ENCODE measurements at regions not wholly inside any gene's neighbourhood (a gene's known extent, or its start where the extent isn't known, plus 50 kb on each side); places are given as distances from the start of the nearest gene placed in this dataset.

- CTCF ChIA-PET = interaction anchor here (0.7 kb wide), 1 partner anchor 14 kb away, joined by 3 read pairs; no protein-coding TSS in a partner anchor
- H3K36me3 ChIP-seq (ENCODE audit: insufficient read depth, low read length) = no peaks in the 10 kb centered on the region
- no peaks in the 10 kb centered on the region for H3K36me3 Mint-ChIP-seq
- no peak overlapping the region for H3K27ac ChIP-seq (ENCODE audit: low read depth, low read length)
- no peak overlapping the region for H3K4me3 ChIP-seq (ENCODE audit: low read length)
- H3K4me1 Mint-ChIP-seq = no peaks in the 10 kb centered on the region
- POLR2A ChIA-PET = no interaction called here
- no peak for DNase-seq
- H3K9me3 Mint-ChIP-seq = peaks cover 0 to 2% (median 0%) of the 10 kb centered on the region in 5 donors
- no peak overlapping the region for H3K27ac Mint-ChIP-seq
- H3K4me3 Mint-ChIP-seq = no peak overlapping the region
- peaks cover 6% of the 10 kb centered on the region for H3K4me1 ChIP-seq (ENCODE audit: insufficient read depth, low read length)
- H3K9me3 ChIP-seq (ENCODE audit: low read length) = no peaks in the 10 kb centered on the region
- no peaks in the 10 kb centered on the region for H3K27me3 ChIP-seq (ENCODE audit: insufficient read depth, low read length, poor library complexity, severe bottlenecking)
- H3K27me3 Mint-ChIP-seq = peaks cover 17 to 37% of the 10 kb centered on the region in 2 donors
Measured at GRCh38 chr10:78543031-78543748, 509.5 kb downstream of the RPS24 start.

GRCh38 chr10:78543749-78544362 lies 510.2 kb downstream of the RPS24 start:
- Histone ChIP-seq H3K27ac (ENCODE audit: low read depth, low read length) (no peak overlapping the region), H3K36me3 (ENCODE audit: insufficient read depth, low read length) (no peaks in the 10 kb centered on the region), H3K27me3 (ENCODE audit: insufficient read depth, low read length, poor library complexity, severe bottlenecking) (no peaks in the 10 kb centered on the region), H3K4me1 (ENCODE audit: insufficient read depth, low read length) (peaks cover 6% of the 10 kb centered on the region), H3K9me3 (ENCODE audit: low read length) (no peaks in the 10 kb centered on the region), H3K4me3 (ENCODE audit: low read length) (no peak overlapping the region)
- DNase-seq = no peak
- ChIA-PET CTCF (no interaction called here), POLR2A (no interaction called here)
- no peak overlapping the region for H3K27ac Mint-ChIP-seq
- H3K9me3 Mint-ChIP-seq = peaks cover 0 to 2% (median 0%) of the 10 kb centered on the region in 5 donors
- no peaks in the 10 kb centered on the region for H3K36me3 Mint-ChIP-seq
- H3K27me3 Mint-ChIP-seq = peaks cover 18 to 32% of the 10 kb centered on the region in 2 donors
- H3K4me1 Mint-ChIP-seq = no peaks in the 10 kb centered on the region
- H3K4me3 Mint-ChIP-seq = no peak overlapping the region

- Mint-ChIP-seq H3K9me3 (peaks cover 0 to 2% (median 0%) of the 10 kb centered on the region in 5 donors), H3K36me3 (no peaks in the 10 kb centered on the region), H3K4me1 (no peaks in the 10 kb centered on the region), H3K27ac (no peak overlapping the region), H3K27me3 (peaks cover 14 to 33% of the 10 kb centered on the region in 2 donors), H3K4me3 (no peak overlapping the region)
- H3K4me3 ChIP-seq (ENCODE audit: low read length) = no peak overlapping the region
- no peak overlapping the region for H3K27ac ChIP-seq (ENCODE audit: low read depth, low read length)
- H3K9me3 ChIP-seq (ENCODE audit: low read length) = no peaks in the 10 kb centered on the region
- peaks cover 6% of the 10 kb centered on the region for H3K4me1 ChIP-seq (ENCODE audit: insufficient read depth, low read length)
- H3K36me3 ChIP-seq (ENCODE audit: insufficient read depth, low read length) = no peaks in the 10 kb centered on the region
- DNase-seq = no peak
- POLR2A ChIA-PET = no interaction called here
- no peaks in the 10 kb centered on the region for H3K27me3 ChIP-seq (ENCODE audit: insufficient read depth, low read length, poor library complexity, severe bottlenecking)
- CTCF ChIA-PET = no interaction called here
Measured at GRCh38 chr10:78544423-78545090, 510.9 kb downstream of the RPS24 start.

- Mint-ChIP-seq H3K27ac (no peak overlapping the region), H3K4me3 (no peak overlapping the region), H3K27me3 (peaks cover 16 to 35% of the 10 kb centered on the region in 2 donors), H3K4me1 (no peaks in the 10 kb centered on the region), H3K9me3 (peaks cover 0 to 2% (median 0%) of the 10 kb centered on the region in 5 donors), H3K36me3 (no peaks in the 10 kb centered on the region)
- no peak overlapping the region for H3K27ac ChIP-seq (ENCODE audit: low read depth, low read length)
- no peaks in the 10 kb centered on the region for H3K27me3 ChIP-seq (ENCODE audit: insufficient read depth, low read length, poor library complexity, severe bottlenecking)
- ChIA-PET POLR2A (no interaction called here), CTCF (no interaction called here)
- no peaks in the 10 kb centered on the region for H3K36me3 ChIP-seq (ENCODE audit: insufficient read depth, low read length)
- no peak for DNase-seq
- no peaks in the 10 kb centered on the region for H3K9me3 ChIP-seq (ENCODE audit: low read length)
- H3K4me1 ChIP-seq (ENCODE audit: insufficient read depth, low read length) = peaks cover 6% of the 10 kb centered on the region
- H3K4me3 ChIP-seq (ENCODE audit: low read length) = no peak overlapping the region
Measured at GRCh38 chr10:78545756-78546155, 512.1 kb downstream of the RPS24 start.

- H3K27ac Mint-ChIP-seq = no peak overlapping the region
Measured at GRCh38 chr10:78547397-78547796, 513.7 kb downstream of the RPS24 start.

GRCh38 chr10:78547905-78548304 lies 514.2 kb downstream of the RPS24 start:
- ChIA-PET POLR2A (no interaction called here), CTCF (no interaction called here)
- H3K4me3 Mint-ChIP-seq = no peak overlapping the region
- no peaks in the 10 kb centered on the region for H3K4me1 ChIP-seq (ENCODE audit: insufficient read depth, low read length)
- H3K27me3 ChIP-seq (ENCODE audit: insufficient read depth, low read length, poor library complexity, severe bottlenecking) = no peaks in the 10 kb centered on the region
- DNase-seq = no peak
- no peak overlapping the region for H3K4me3 ChIP-seq (ENCODE audit: low read length)
- no peak overlapping the region for H3K27ac ChIP-seq (ENCODE audit: low read depth, low read length)
- no peaks in the 10 kb centered on the region for H3K9me3 ChIP-seq (ENCODE audit: low read length)
- H3K4me1 Mint-ChIP-seq = no peaks in the 10 kb centered on the region
- H3K36me3 Mint-ChIP-seq = no peaks in the 10 kb centered on the region
- H3K27ac Mint-ChIP-seq = no peak overlapping the region
- H3K27me3 Mint-ChIP-seq = peaks cover 12 to 43% of the 10 kb centered on the region in 2 donors
- no peaks in the 10 kb centered on the region for H3K9me3 Mint-ChIP-seq
- no peaks in the 10 kb centered on the region for H3K36me3 ChIP-seq (ENCODE audit: insufficient read depth, low read length)

More at GRCh38 chr10:78547397-78547796, 513.7 kb downstream of the RPS24 start:
- no peaks in the 10 kb centered on the region for H3K27me3 ChIP-seq (ENCODE audit: insufficient read depth, low read length, poor library complexity, severe bottlenecking)
- H3K36me3 Mint-ChIP-seq = no peaks in the 10 kb centered on the region
- no peak overlapping the region for H3K4me3 ChIP-seq (ENCODE audit: low read length)
- no peaks in the 10 kb centered on the region for H3K36me3 ChIP-seq (ENCODE audit: insufficient read depth, low read length)
- H3K4me3 Mint-ChIP-seq = no peak overlapping the region
- H3K9me3 ChIP-seq (ENCODE audit: low read length) = no peaks in the 10 kb centered on the region
- no peak overlapping the region for H3K27ac ChIP-seq (ENCODE audit: low read depth, low read length)
- no peaks in the 10 kb centered on the region for H3K4me1 Mint-ChIP-seq
- no peaks in the 10 kb centered on the region for H3K9me3 Mint-ChIP-seq
- no peaks in the 10 kb centered on the region for H3K4me1 ChIP-seq (ENCODE audit: insufficient read depth, low read length)
- no peak for DNase-seq
- ChIA-PET CTCF (no interaction called here), POLR2A (no interaction called here)
- peaks cover 14 to 39% of the 10 kb centered on the region in 2 donors for H3K27me3 Mint-ChIP-seq

GRCh38 chr10:78548369-78548768 lies 514.7 kb downstream of the RPS24 start:
- Mint-ChIP-seq H3K27me3 (peaks cover 12 to 45% of the 10 kb centered on the region in 2 donors), H3K27ac (no peak overlapping the region), H3K4me1 (no peaks in the 10 kb centered on the region), H3K36me3 (no peaks in the 10 kb centered on the region), H3K9me3 (no peaks in the 10 kb centered on the region), H3K4me3 (no peak overlapping the region)
- no peak overlapping the region for H3K27ac ChIP-seq (ENCODE audit: low read depth, low read length)
- no peak for DNase-seq
- ChIA-PET CTCF (no interaction called here), POLR2A (no interaction called here)
- H3K9me3 ChIP-seq (ENCODE audit: low read length) = no peaks in the 10 kb centered on the region
- no peaks in the 10 kb centered on the region for H3K27me3 ChIP-seq (ENCODE audit: insufficient read depth, low read length, poor library complexity, severe bottlenecking)
- no peaks in the 10 kb centered on the region for H3K4me1 ChIP-seq (ENCODE audit: insufficient read depth, low read length)
- H3K4me3 ChIP-seq (ENCODE audit: low read length) = no peak overlapping the region
- H3K36me3 ChIP-seq (ENCODE audit: insufficient read depth, low read length) = no peaks in the 10 kb centered on the region

GRCh38 chr10:78549140-78549935 lies 515.7 kb downstream of the RPS24 start:
- Mint-ChIP-seq H3K9me3 (no peaks in the 10 kb centered on the region), H3K4me1 (no peaks in the 10 kb centered on the region), H3K4me3 (no peak overlapping the region), H3K27ac (no peak overlapping the region), H3K27me3 (peaks cover 13 to 45% of the 10 kb centered on the region in 2 donors), H3K36me3 (no peaks in the 10 kb centered on the region)
- POLR2A ChIA-PET = no interaction called here
- H3K27me3 ChIP-seq (ENCODE audit: insufficient read depth, low read length, poor library complexity, severe bottlenecking) = no peaks in the 10 kb centered on the region
- no peaks in the 10 kb centered on the region for H3K9me3 ChIP-seq (ENCODE audit: low read length)
- H3K4me1 ChIP-seq (ENCODE audit: insufficient read depth, low read length) = no peaks in the 10 kb centered on the region
- no peak overlapping the region for H3K4me3 ChIP-seq (ENCODE audit: low read length)
- CTCF ChIA-PET = no interaction called here
- no peaks in the 10 kb centered on the region for H3K36me3 ChIP-seq (ENCODE audit: insufficient read depth, low read length)
- H3K27ac ChIP-seq (ENCODE audit: low read depth, low read length) = no peak overlapping the region
- DNase-seq = no peak

All from CD8-positive, alpha-beta memory T cell (primary cell).